PC-9 (cell line): ENCODE measurements at regions not wholly inside any gene's neighbourhood (a gene's known extent, or its start where the extent isn't known, plus 50 kb on each side); places are given as distances from the start of the nearest gene placed in this dataset.

Experiments
- CTCF ChIP-seq: fragments of 200-600 bp; sonication (generic); conservative IDR thresholded peaks from 2 replicates; pipeline ENCODE4 v1.6.1; 2017; ENCODE audit warnings: mixed run types, antibody characterized with exemption, mild to moderate bottlenecking, moderate library complexity
- EZH2 ChIP-seq: fragments of 200-600 bp; sonication (generic); IDR thresholded peaks from 2 replicates; pipeline ENCODE4 v1.8.0; 2017; ENCODE audit warnings: antibody characterized with exemption, low read depth

- TF ChIP-seq EZH2: no peak
- TF ChIP-seq CTCF: no peak
Measured at GRCh38 chr3:135803028-135803692, 162.4 kb upstream of the PPP2R3A start.
